ENCODE measurements at regions not wholly inside any gene's neighbourhood (a gene's known extent, or its start where the extent isn't known, plus 50 kb on each side); places are given as distances from the start of the nearest gene placed in this dataset.

DNA sequence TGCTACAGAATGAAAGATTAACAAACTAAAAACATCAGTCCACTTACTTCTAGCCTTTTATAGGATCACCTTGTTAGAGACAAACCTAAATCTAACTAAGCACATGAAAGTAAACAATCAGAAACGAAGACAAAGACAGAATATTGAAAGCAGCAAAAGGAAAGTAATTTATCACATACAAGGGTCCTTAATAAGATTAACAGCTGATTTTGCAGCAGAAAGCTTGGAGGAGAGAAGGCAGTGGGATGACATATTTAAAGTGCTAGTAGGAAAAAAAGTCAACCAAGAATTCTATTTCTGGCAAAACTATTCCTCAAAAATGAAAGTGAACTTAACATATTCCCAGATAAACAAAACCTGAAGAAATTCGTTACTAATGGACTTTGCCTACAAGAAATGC, 286.4 kb downstream of the RWDD3 start:
- no peak for TF ChIP-seq POLR2A (IDR thresholded peaks at IDR 0.05)
- TF ChIP-seq, protein P1, sequence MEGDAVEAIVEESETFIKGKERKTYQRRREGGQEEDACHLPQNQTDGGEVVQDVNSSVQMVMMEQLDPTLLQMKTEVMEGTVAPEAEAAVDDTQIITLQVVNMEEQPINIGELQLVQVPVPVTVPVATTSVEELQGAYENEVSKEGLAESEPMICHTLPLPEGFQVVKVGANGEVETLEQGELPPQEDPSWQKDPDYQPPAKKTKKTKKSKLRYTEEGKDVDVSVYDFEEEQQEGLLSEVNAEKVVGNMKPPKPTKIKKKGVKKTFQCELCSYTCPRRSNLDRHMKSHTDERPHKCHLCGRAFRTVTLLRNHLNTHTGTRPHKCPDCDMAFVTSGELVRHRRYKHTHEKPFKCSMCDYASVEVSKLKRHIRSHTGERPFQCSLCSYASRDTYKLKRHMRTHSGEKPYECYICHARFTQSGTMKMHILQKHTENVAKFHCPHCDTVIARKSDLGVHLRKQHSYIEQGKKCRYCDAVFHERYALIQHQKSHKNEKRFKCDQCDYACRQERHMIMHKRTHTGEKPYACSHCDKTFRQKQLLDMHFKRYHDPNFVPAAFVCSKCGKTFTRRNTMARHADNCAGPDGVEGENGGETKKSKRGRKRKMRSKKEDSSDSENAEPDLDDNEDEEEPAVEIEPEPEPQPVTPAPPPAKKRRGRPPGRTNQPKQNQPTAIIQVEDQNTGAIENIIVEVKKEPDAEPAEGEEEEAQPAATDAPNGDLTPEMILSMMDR (IDR thresholded peaks at IDR 0.05), result no peak
